ENCODE measurements at regions not wholly inside any gene's neighbourhood (a gene's known extent, or its start where the extent isn't known, plus 50 kb on each side); places are given as distances from the start of the nearest gene placed in this dataset.

DNA sequence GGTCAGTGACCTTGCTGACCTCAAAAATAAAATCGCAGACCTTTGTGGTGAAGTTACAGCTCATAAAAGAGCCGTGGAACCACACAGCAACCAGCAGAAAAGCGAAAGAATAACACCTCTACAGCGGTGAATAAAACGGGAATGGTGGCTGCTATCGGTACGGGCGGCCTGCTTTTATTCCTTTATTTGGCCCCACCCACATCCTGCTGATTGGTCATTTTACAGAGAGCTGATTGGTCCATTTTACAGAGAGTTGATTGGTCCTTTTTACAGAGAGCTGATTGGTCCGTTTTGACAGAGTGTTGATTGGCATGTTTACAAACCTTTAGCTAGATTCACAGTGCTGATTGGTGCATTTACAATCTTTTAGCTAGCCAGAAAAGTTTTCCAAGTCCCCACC, 80.7 kb upstream of the ATP10A start:
- Mint-ChIP-seq H3K4me3 (ENCODE audit: unreplicated experiment) (no peak overlapping the region), H3K27ac (ENCODE audit: unreplicated experiment) (no peak overlapping the region), H3K36me3 (ENCODE audit: insufficient read depth, unreplicated experiment) (no peaks in the 10 kb centered on the region), H3K27me3 (ENCODE audit: insufficient read depth, unreplicated experiment) (no peaks in the 10 kb centered on the region), H3K9me3 (ENCODE audit: unreplicated experiment) (no peaks in the 10 kb centered on the region), H3K4me1 (ENCODE audit: low read depth, unreplicated experiment) (no peaks in the 10 kb centered on the region)
- no peaks in the 10 kb centered on the region for H3K27me3 ChIP-seq (replicated peaks; ENCODE audit: control insufficient read depth, insufficient read depth, low read length)
- no peak overlapping the region for H3K4me3 ChIP-seq (ENCODE audit: low read depth, low read length)
- CTCF ChIA-PET: interaction anchor here (0.6 kb wide), 1 partner anchor 132 kb away, joined by 3 read pairs; no protein-coding TSS in a partner anchor
- H3K9me3 ChIP-seq: peaks cover 6% of the 10 kb centered on the region; the same call in 1 of the 2 replicates
- POLR2A ChIA-PET: no interaction called here
- intact Hi-C loops (cut with micrococcal nuclease; ENCODE audit: unreplicated experiment): no loop called here
- TF ChIP-seq, protein P1, sequence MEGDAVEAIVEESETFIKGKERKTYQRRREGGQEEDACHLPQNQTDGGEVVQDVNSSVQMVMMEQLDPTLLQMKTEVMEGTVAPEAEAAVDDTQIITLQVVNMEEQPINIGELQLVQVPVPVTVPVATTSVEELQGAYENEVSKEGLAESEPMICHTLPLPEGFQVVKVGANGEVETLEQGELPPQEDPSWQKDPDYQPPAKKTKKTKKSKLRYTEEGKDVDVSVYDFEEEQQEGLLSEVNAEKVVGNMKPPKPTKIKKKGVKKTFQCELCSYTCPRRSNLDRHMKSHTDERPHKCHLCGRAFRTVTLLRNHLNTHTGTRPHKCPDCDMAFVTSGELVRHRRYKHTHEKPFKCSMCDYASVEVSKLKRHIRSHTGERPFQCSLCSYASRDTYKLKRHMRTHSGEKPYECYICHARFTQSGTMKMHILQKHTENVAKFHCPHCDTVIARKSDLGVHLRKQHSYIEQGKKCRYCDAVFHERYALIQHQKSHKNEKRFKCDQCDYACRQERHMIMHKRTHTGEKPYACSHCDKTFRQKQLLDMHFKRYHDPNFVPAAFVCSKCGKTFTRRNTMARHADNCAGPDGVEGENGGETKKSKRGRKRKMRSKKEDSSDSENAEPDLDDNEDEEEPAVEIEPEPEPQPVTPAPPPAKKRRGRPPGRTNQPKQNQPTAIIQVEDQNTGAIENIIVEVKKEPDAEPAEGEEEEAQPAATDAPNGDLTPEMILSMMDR (IDR thresholded peaks at IDR 0.05; ENCODE audit: insufficient read depth in 1 of 2, low read depth in 1 of 2, low read length in 1 of 2, severe bottlenecking in 1 of 2, unreplicated experiment in 1 of 2): no peak
- no peaks in the 10 kb centered on the region for H3K36me3 ChIP-seq (ENCODE audit: control insufficient read depth, insufficient read depth, low read length)
- no peaks in the 10 kb centered on the region for H3K4me1 ChIP-seq
- no peak for DNase-seq
- no TSS peak for BruUV-seq (replicated peaks)

DNA sequence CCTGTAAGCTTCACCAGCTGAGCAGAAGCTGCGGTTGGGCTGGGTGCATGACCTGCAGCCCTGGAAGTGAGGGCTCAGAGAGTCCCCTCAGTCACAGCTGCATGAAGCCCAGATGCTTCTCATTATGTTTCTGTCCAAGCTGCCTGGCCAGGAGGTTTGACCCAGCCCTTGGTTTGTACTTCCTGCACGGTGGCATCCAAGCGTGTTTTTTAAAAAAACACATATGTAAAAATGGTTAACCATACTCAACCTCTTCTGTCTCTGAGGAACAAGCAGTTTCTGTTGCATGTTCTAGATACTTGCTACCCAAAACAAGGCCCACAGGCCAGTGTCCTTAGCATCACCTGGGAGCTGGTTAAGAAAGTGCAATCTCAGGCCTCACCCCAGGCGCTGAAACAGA, 76.0 kb upstream of the ATP10A start:
- Mint-ChIP-seq H3K4me3 (ENCODE audit: unreplicated experiment) (no peak overlapping the region), H3K27me3 (ENCODE audit: insufficient read depth, unreplicated experiment) (peaks cover 3% of the 10 kb centered on the region), H3K27ac (ENCODE audit: unreplicated experiment) (no peak overlapping the region), H3K4me1 (ENCODE audit: low read depth, unreplicated experiment) (no peaks in the 10 kb centered on the region), H3K9me3 (ENCODE audit: unreplicated experiment) (no peaks in the 10 kb centered on the region), H3K36me3 (ENCODE audit: insufficient read depth, unreplicated experiment) (no peaks in the 10 kb centered on the region)
- H3K9me3 ChIP-seq: peaks cover 4% of the 10 kb centered on the region; the same call in 1 of the 2 replicates
- POLR2A ChIA-PET: no interaction called here
- no peaks in the 10 kb centered on the region for H3K27me3 ChIP-seq (replicated peaks; ENCODE audit: control insufficient read depth, insufficient read depth, low read length)
- no TSS peak for BruUV-seq (replicated peaks)
- H3K4me3 ChIP-seq (ENCODE audit: low read depth, low read length): no peak overlapping the region
- intact Hi-C loops (cut with micrococcal nuclease; ENCODE audit: unreplicated experiment): no loop called here
- CTCF ChIA-PET: no interaction called here
- no peak for DNase-seq
- TF ChIP-seq, protein P1 (IDR thresholded peaks at IDR 0.05; ENCODE audit: insufficient read depth in 1 of 2, low read depth in 1 of 2, low read length in 1 of 2, severe bottlenecking in 1 of 2, unreplicated experiment in 1 of 2): no peak
- H3K36me3 ChIP-seq (ENCODE audit: control insufficient read depth, insufficient read depth, low read length): no peaks in the 10 kb centered on the region
- no peaks in the 10 kb centered on the region for H3K4me1 ChIP-seq

DNA sequence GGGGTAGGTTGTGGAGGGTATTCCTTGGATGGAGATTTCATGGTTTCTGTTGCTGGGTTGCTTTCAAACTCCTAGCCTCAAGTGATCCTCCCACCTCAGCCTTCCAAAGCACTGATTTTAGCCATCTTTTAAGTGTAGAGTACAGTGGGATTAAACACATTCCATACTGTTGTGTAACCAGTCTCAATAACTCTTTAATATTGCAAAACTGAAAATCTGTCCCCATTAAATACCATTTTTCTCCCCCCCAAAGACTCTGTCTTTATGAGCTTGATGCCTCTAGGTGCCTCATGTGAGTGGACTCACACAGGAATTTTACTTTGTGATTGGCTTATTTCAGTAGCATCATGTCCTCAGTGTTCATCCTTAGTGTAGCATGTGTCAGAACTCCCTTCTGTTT, 74.7 kb upstream of the ATP10A start:
- no peak overlapping the region for H3K4me3 ChIP-seq (ENCODE audit: low read depth, low read length)
- H3K36me3 ChIP-seq (ENCODE audit: control insufficient read depth, insufficient read depth, low read length): no peaks in the 10 kb centered on the region
- Mint-ChIP-seq H3K9me3 (ENCODE audit: unreplicated experiment) (no peaks in the 10 kb centered on the region), H3K4me1 (ENCODE audit: low read depth, unreplicated experiment) (peaks cover 11% of the 10 kb centered on the region), H3K27ac (ENCODE audit: unreplicated experiment) (no peak overlapping the region), H3K36me3 (ENCODE audit: insufficient read depth, unreplicated experiment) (no peaks in the 10 kb centered on the region), H3K4me3 (ENCODE audit: unreplicated experiment) (no peak overlapping the region), H3K27me3 (ENCODE audit: insufficient read depth, unreplicated experiment) (peaks cover 3% of the 10 kb centered on the region)
- POLR2A ChIA-PET: interaction anchor here (0.5 to 0.6 kb wide), 2 partner anchors 147 to 679 kb away, joined by 5 to 9 read pairs; no protein-coding TSS in a partner anchor
- no peaks in the 10 kb centered on the region for H3K27me3 ChIP-seq (replicated peaks; ENCODE audit: control insufficient read depth, insufficient read depth, low read length)
- DNase-seq: no peak
- CTCF ChIA-PET: no interaction called here
- TF ChIP-seq, protein P1 (IDR thresholded peaks at IDR 0.05; ENCODE audit: insufficient read depth in 1 of 2, low read depth in 1 of 2, low read length in 1 of 2, severe bottlenecking in 1 of 2, unreplicated experiment in 1 of 2): no peak
- intact Hi-C loops (cut with micrococcal nuclease; ENCODE audit: unreplicated experiment): no loop called here
- no peaks in the 10 kb centered on the region for H3K9me3 ChIP-seq
- no peaks in the 10 kb centered on the region for H3K4me1 ChIP-seq
- no TSS peak for BruUV-seq (replicated peaks)

Data from Caco-2 (cell line).